ENCODE measurements at regions not wholly inside any gene's neighbourhood (a gene's known extent, or its start where the extent isn't known, plus 50 kb on each side); places are given as distances from the start of the nearest gene placed in this dataset.

DNA sequence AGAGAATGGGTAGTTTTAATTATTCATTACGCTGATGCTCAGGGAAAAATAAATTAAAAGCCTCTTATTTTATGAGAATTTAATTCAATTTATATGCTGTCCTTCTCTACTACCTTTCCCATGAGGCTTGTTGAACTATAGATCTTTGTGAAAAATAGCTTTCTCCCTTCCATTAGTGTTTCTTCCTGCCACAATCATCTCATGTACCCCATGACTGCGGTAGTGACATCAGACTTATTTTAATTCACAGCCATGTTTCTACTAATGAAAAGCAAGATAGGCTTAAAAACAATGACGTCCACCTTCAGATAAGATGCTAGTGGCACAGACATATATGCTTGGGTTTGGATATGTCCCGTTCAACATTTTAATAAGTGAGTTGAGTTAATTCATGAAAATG is 87.4 kb upstream of the TMEM47 start:
- H3K36me3 Mint-ChIP-seq, result no peaks in the 10 kb centered on the region
- H3K4me1 Mint-ChIP-seq, result no peaks in the 10 kb centered on the region
- TF ChIP-seq ZNF671 (CRISPR knock-in tag; IDR thresholded peaks at IDR 0.05), result no peak
- TF ChIP-seq, protein P1, sequence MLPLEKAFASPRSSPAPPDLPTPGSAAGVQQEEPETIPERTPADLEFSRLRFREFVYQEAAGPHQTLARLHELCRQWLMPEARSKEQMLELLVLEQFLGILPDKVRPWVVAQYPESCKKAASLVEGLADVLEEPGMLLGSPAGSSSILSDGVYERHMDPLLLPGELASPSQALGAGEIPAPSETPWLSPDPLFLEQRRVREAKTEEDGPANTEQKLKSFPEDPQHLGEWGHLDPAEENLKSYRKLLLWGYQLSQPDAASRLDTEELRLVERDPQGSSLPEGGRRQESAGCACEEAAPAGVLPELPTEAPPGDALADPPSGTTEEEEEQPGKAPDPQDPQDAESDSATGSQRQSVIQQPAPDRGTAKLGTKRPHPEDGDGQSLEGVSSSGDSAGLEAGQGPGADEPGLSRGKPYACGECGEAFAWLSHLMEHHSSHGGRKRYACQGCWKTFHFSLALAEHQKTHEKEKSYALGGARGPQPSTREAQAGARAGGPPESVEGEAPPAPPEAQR (CRISPR knock-in tag; IDR thresholded peaks at IDR 0.05), result no peak
- no peak for TF ChIP-seq HMGXB4 (CRISPR knock-in tag; IDR thresholded peaks at IDR 0.05)
- TF ChIP-seq E2F1 (CRISPR knock-in tag; IDR thresholded peaks at IDR 0.05), result no peak
- no peak for TF ChIP-seq FOXP4 (CRISPR knock-in tag; IDR thresholded peaks at IDR 0.05)
- TF ChIP-seq, protein P2, sequence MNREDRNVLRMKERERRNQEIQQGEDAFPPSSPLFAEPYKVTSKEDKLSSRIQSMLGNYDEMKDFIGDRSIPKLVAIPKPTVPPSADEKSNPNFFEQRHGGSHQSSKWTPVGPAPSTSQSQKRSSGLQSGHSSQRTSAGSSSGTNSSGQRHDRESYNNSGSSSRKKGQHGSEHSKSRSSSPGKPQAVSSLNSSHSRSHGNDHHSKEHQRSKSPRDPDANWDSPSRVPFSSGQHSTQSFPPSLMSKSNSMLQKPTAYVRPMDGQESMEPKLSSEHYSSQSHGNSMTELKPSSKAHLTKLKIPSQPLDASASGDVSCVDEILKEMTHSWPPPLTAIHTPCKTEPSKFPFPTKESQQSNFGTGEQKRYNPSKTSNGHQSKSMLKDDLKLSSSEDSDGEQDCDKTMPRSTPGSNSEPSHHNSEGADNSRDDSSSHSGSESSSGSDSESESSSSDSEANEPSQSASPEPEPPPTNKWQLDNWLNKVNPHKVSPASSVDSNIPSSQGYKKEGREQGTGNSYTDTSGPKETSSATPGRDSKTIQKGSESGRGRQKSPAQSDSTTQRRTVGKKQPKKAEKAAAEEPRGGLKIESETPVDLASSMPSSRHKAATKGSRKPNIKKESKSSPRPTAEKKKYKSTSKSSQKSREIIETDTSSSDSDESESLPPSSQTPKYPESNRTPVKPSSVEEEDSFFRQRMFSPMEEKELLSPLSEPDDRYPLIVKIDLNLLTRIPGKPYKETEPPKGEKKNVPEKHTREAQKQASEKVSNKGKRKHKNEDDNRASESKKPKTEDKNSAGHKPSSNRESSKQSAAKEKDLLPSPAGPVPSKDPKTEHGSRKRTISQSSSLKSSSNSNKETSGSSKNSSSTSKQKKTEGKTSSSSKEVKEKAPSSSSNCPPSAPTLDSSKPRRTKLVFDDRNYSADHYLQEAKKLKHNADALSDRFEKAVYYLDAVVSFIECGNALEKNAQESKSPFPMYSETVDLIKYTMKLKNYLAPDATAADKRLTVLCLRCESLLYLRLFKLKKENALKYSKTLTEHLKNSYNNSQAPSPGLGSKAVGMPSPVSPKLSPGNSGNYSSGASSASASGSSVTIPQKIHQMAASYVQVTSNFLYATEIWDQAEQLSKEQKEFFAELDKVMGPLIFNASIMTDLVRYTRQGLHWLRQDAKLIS (CRISPR knock-in tag; IDR thresholded peaks at IDR 0.05; ENCODE audit: borderline replicate concordance), result no peak
- TF ChIP-seq ZNF219 (CRISPR knock-in tag; IDR thresholded peaks at IDR 0.05; ENCODE audit: borderline replicate concordance), result no peak
- TF ChIP-seq, protein P3, sequence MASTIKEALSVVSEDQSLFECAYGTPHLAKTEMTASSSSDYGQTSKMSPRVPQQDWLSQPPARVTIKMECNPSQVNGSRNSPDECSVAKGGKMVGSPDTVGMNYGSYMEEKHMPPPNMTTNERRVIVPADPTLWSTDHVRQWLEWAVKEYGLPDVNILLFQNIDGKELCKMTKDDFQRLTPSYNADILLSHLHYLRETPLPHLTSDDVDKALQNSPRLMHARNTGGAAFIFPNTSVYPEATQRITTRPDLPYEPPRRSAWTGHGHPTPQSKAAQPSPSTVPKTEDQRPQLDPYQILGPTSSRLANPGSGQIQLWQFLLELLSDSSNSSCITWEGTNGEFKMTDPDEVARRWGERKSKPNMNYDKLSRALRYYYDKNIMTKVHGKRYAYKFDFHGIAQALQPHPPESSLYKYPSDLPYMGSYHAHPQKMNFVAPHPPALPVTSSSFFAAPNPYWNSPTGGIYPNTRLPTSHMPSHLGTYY (CRISPR knock-in tag; IDR thresholded peaks at IDR 0.05), result no peak
- no peak for TF ChIP-seq TP53 (CRISPR knock-in tag; IDR thresholded peaks at IDR 0.05)
- TF ChIP-seq, protein P4, sequence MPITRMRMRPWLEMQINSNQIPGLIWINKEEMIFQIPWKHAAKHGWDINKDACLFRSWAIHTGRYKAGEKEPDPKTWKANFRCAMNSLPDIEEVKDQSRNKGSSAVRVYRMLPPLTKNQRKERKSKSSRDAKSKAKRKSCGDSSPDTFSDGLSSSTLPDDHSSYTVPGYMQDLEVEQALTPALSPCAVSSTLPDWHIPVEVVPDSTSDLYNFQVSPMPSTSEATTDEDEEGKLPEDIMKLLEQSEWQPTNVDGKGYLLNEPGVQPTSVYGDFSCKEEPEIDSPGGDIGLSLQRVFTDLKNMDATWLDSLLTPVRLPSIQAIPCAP (CRISPR knock-in tag; IDR thresholded peaks at IDR 0.05), result no peak
- no peak for TF ChIP-seq CREB1 (CRISPR knock-in tag; IDR thresholded peaks at IDR 0.05)
- no peak for TF ChIP-seq NFYB (CRISPR knock-in tag; conservative IDR thresholded peaks at IDR 0.05; ENCODE audit: low read depth)
- TF ChIP-seq, protein P5, sequence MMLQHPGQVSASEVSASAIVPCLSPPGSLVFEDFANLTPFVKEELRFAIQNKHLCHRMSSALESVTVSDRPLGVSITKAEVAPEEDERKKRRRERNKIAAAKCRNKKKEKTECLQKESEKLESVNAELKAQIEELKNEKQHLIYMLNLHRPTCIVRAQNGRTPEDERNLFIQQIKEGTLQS (CRISPR knock-in tag; conservative IDR thresholded peaks at IDR 0.05), result no peak
- TF ChIP-seq ZNF416 (CRISPR knock-in tag; IDR thresholded peaks at IDR 0.05), result no peak
- no peak for TF ChIP-seq GTF2I (CRISPR knock-in tag; conservative IDR thresholded peaks at IDR 0.05)
- no peak for TF ChIP-seq ELF4 (CRISPR knock-in tag; IDR thresholded peaks at IDR 0.05; ENCODE audit: low read depth)
- no peak for TF ChIP-seq NR1H2 (CRISPR knock-in tag; IDR thresholded peaks at IDR 0.05)
- TF ChIP-seq ZNF232 (CRISPR knock-in tag; IDR thresholded peaks at IDR 0.05), result no peak
- TF ChIP-seq, protein P6, sequence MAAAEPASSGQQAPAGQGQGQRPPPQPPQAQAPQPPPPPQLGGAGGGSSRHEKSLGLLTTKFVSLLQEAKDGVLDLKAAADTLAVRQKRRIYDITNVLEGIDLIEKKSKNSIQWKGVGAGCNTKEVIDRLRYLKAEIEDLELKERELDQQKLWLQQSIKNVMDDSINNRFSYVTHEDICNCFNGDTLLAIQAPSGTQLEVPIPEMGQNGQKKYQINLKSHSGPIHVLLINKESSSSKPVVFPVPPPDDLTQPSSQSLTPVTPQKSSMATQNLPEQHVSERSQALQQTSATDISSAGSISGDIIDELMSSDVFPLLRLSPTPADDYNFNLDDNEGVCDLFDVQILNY (CRISPR knock-in tag; IDR thresholded peaks at IDR 0.05), result no peak
- no peak overlapping the region for H3K4me3 Mint-ChIP-seq
- ATAC-seq (no peak), DNase-seq (ENCODE audit: low spot score) (no peak)
- no peak overlapping the region for H3K27ac Mint-ChIP-seq
- ChIA-PET POLR2A (no interaction called here), CTCF (no interaction called here)
- no peaks in the 10 kb centered on the region for H3K27me3 Mint-ChIP-seq (ENCODE audit: low read depth)
- no peaks in the 10 kb centered on the region for H3K9me3 Mint-ChIP-seq

Data from WTC11 (cell line).